ENCODE measurements at regions not wholly inside any gene's neighbourhood (a gene's known extent, or its start where the extent isn't known, plus 50 kb on each side); places are given as distances from the start of the nearest gene placed in this dataset.

DNA sequence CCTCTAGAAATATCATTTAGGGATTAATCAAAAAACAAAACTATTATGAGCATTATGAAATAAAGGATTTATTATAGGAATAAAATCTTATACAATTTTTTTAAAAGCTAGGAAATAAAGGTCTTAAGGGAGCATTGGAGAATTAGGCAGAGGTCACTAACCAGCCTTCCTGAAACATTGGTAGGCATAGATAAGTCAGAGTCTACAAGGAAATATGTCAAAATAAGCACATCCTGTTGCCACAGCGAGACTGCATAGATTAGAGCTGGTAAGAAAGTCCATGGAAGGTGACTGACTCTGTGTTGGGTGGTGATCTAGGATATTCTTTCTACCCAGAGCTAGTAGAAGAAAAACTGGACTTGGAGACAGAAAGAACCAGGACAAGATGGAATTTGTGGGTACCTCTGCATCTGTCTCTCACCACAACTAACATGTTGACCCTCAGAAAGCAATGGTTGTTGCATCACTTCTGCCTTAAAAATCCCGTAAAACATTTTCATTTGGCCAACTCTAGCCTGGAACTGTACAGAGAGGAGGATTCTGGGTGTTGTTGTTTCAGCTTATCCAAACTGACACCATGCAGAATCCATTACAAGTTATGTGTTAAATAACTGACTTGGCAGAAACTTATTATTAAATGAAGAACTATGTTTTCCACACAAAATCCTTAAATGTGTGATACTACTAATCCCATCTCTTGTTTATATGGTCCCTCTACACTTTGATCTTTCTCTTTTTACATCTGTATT lies 77.1 kb downstream of the FBXO5 start:
- Histone ChIP-seq H3K9ac (ENCODE audit: low read depth, low read length) (no peak overlapping the region), H3K36me3 (ENCODE audit: control insufficient read depth, insufficient read depth, low read length) (no peaks in the 10 kb centered on the region), H3K4me2 (ENCODE audit: low read depth, low read length) (no peak overlapping the region), H3K4me3 (ENCODE audit: insufficient read depth, low read depth, low read length) (no peak overlapping the region), H2AK9ac (replicated peaks; ENCODE audit: low read depth, low read length, poor library complexity) (no peak overlapping the region), H4K20me1 (ENCODE audit: insufficient read depth, low read length) (no peaks in the 10 kb centered on the region), H2BK15ac (ENCODE audit: low read depth, low read length) (no peak overlapping the region), H3K79me1 (ENCODE audit: low read depth in 1 of 2, low read length in 2 of 2) (no peaks in the 10 kb centered on the region), H2AFZ (replicated peaks; ENCODE audit: low read length, poor library complexity) (no peak overlapping the region), H3K4me1 (ENCODE audit: control insufficient read depth, insufficient read depth, low read length) (no peaks in the 10 kb centered on the region), H3K23ac (ENCODE audit: low read depth, low read length) (no peak overlapping the region), H3K56ac (ENCODE audit: extremely low read depth, insufficient read depth, low read length) (no peak overlapping the region), H4K8ac (ENCODE audit: low read depth in 2 of 2, low read length in 2 of 2) (no peak overlapping the region), H3K27ac (ENCODE audit: insufficient read depth, low read length) (no peak overlapping the region), H3K27me3 (ENCODE audit: control insufficient read depth, insufficient read depth, low read length) (no peaks in the 10 kb centered on the region), H4K91ac (ENCODE audit: insufficient read depth, low read depth, low read length) (no peak overlapping the region), H3K9me1 (ENCODE audit: insufficient read depth, low read length) (no peaks in the 10 kb centered on the region), H3K9me3 (ENCODE audit: control insufficient read depth, insufficient read depth, low read length) (no peaks in the 10 kb centered on the region), H3K18ac (ENCODE audit: low read depth, low read length) (no peak overlapping the region), H2AK5ac (ENCODE audit: low read depth, low read length) (no peak overlapping the region), H2BK5ac (ENCODE audit: low read depth, low read length, poor library complexity, severe bottlenecking) (no peak overlapping the region), H2BK20ac (ENCODE audit: low read depth, low read length) (no peak overlapping the region), H2BK120ac (ENCODE audit: low read depth, low read length) (no peak overlapping the region), H3K4ac (ENCODE audit: low read depth, low read length) (no peak overlapping the region), H4K5ac (ENCODE audit: low read depth, low read length) (no peak overlapping the region), H3K14ac (replicated peaks; ENCODE audit: low read depth, low read length) (no peak overlapping the region)
- dilution Hi-C loops (cut with HindIII; ENCODE audit: low sequenced_read_pairs, unreplicated experiment), result no loop called here
- DNase-seq (no peak), ATAC-seq (ENCODE audit: low read depth) (no peak)
- in situ Hi-C loops (cut with MboI; ENCODE audit: low sequenced_read_pairs), result no loop called here
- TF ChIP-seq RCOR1 (IDR thresholded peaks at IDR 0.05; ENCODE audit: insufficient replicate concordance, low read length) (no peak), POLR2A (IDR thresholded peaks at IDR 0.05; ENCODE audit: low read depth, low read length) (no peak), CHD1 (IDR thresholded peaks at IDR 0.05; ENCODE audit: low read depth, low read length) (no peak), SMC3 (IDR thresholded peaks at IDR 0.05; ENCODE audit: low read depth, low read length) (no peak), RAD21 (IDR thresholded peaks at IDR 0.05; ENCODE audit: low read length) (no peak), ELK1 (IDR thresholded peaks at IDR 0.05; ENCODE audit: borderline replicate concordance, low read depth, low read length) (no peak)
- ChIA-PET POLR2A (ENCODE audit: unreplicated experiment) (no interaction called here), CTCF (interaction anchor here (1.4 kb wide), 1 partner anchor 42 kb away, joined by 3 read pairs; no protein-coding TSS in a partner anchor)
- no TSS peak for BruUV-seq (replicated peaks)
- no CpG with 5 or more reads among the region's 2 CpGs for WGBS, 2 experiments (ENCODE audit: extremely low coverage in 2 of 2, insufficient read length in 1 of 2)
- intact Hi-C loops (cut with micrococcal nuclease), result no loop called here
